Naive B cell (primary cell): ENCODE measurements at regions not wholly inside any gene's neighbourhood (a gene's known extent, or its start where the extent isn't known, plus 50 kb on each side); places are given as distances from the start of the nearest gene placed in this dataset.
"Not testable (repeated sequence)": the region's sequence is repeated elsewhere in the genome, so short reads cannot be mapped to it uniquely, and the experiment has no call there.

Experiments used
- ATAC-seq, 2 donors: fragments of 150-1000 bp; cut with Tn5 transposase; 2 replicates each; pipeline ENCODE4 v1.10.0; 2021; ENCODE audit warnings: low read depth in 2 of 2, mild to moderate bottlenecking in 2 of 2, moderate library complexity in 2 of 2
- DNase-seq: peaks from one replicate; pipeline ENCODE4 v3.0.0; 2022
- H3K27ac Mint-ChIP-seq, 6 donors: one replicate each; pipeline ENCODE4 v1.8.0; 2020 to 2022; ENCODE audit warnings: mild to moderate bottlenecking in 6 of 6, mixed read lengths in 6 of 6, moderate library complexity in 5 of 6, inconsistent platforms in 2 of 6
- H3K27me3 Mint-ChIP-seq, 3 donors: one replicate each; pipeline ENCODE4 v1.8.0; 2021 to 2022; ENCODE audit warnings: mixed read lengths in 3 of 3, mild to moderate bottlenecking in 1 of 3
- H3K36me3 Mint-ChIP-seq, 2 donors: one replicate each; pipeline ENCODE4 v1.8.0; 2020 to 2022; ENCODE audit warnings: mixed read lengths in 2 of 2, inconsistent platforms in 1 of 2, mild to moderate bottlenecking in 1 of 2
- H3K4me1 Mint-ChIP-seq, 3 donors: one replicate each; pipeline ENCODE4 v1.8.0; 2020 to 2022; ENCODE audit warnings: mixed read lengths in 3 of 3, inconsistent platforms in 1 of 3, mild to moderate bottlenecking in 1 of 3, moderate library complexity in 1 of 3
- H3K4me3 Mint-ChIP-seq, 8 donors: one replicate each; pipeline ENCODE4 v1.8.0; 2020 to 2022; ENCODE audit warnings: mild to moderate bottlenecking in 8 of 8, mixed read lengths in 8 of 8, moderate library complexity in 8 of 8, inconsistent platforms in 2 of 8
- H3K9me3 Mint-ChIP-seq, 7 donors: one replicate each; pipeline ENCODE4 v1.8.0; 2020 to 2022; ENCODE audit warnings: mixed read lengths in 7 of 7, mild to moderate bottlenecking in 5 of 7, inconsistent platforms in 2 of 7, moderate library complexity in 1 of 7

DNA sequence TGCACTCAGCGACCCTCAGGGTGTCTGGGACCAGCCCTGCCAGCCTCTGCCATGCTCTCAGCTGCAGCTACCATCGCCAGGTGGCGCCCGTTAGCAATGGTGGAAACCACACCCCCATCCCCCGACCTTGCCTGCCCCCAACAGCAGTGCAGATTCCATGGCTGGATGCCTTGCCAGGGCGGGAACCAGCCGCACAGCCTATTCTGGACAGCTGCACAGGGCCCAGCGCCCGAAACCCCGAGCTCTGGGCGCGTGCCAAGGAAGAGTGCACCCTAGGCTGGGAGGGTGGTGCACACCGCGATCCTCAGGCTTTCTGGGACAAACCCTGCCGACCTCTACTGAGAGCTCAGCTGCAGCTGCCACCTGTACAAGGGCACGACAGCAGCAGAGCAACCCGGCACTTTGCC lies 88.1 kb downstream of the POTEG start:
- H3K27ac Mint-ChIP-seq, H3K36me3 Mint-ChIP-seq, DNase-seq, H3K9me3 Mint-ChIP-seq, H3K4me3 Mint-ChIP-seq, H3K27me3 Mint-ChIP-seq, H3K4me1 Mint-ChIP-seq: not testable (repeated sequence)
- ATAC-seq, result peak in 1 of 2 donors; percentile 23

GRCh38 chr14:19346636-19347035 lies 87.5 kb downstream of the POTEG start:
- not testable (repeated sequence) for H3K27ac Mint-ChIP-seq, DNase-seq, H3K36me3 Mint-ChIP-seq, H3K9me3 Mint-ChIP-seq, H3K4me1 Mint-ChIP-seq, H3K27me3 Mint-ChIP-seq, ATAC-seq, H3K4me3 Mint-ChIP-seq

GRCh38 chr14:19347112-19347511 lies 87.0 kb downstream of the POTEG start:
- not testable (repeated sequence) for H3K27me3 Mint-ChIP-seq, H3K36me3 Mint-ChIP-seq, H3K4me3 Mint-ChIP-seq, H3K4me1 Mint-ChIP-seq, H3K9me3 Mint-ChIP-seq, DNase-seq, ATAC-seq, H3K27ac Mint-ChIP-seq
